BJ (cell line): ENCODE measurements at regions not wholly inside any gene's neighbourhood (a gene's known extent, or its start where the extent isn't known, plus 50 kb on each side); places are given as distances from the start of the nearest gene placed in this dataset.
A peak's percentile ranks its signal among the peaks of the same experiment; 100 is the strongest.

Experiments used
- CTCF ChIA-PET: fragments of 350-600 bp; formaldehyde crosslinking; extraction: SDS; loops from one replicate; lab custom pipeline; 2021; ENCODE audit warnings: antibody characterized with exemption, inconsistent platforms; lab: Yijun Ruan, JAX
- POLR2A ChIA-PET: fragments of 300-600 bp; sonication (Branson Sonifier 250); formaldehyde crosslinking; extraction: SDS; loops from one replicate; lab custom pipeline; 2021; ENCODE audit warnings: antibody characterized with exemption; lab: Charles Lee
- DNase-seq: peaks from one replicate; pipeline ENCODE4 v3.0.0-alpha.2; 2011; ENCODE audit warnings: low read depth
- H3K27me3 ChIP-seq: 2 replicates; pipeline ENCODE4 v1.6.0; 2011; ENCODE audit warnings: low read length; ENCODE audit not compliant: control insufficient read depth, insufficient read depth
- H3K36me3 ChIP-seq: 2 replicates; pipeline ENCODE4 v1.5.1; 2011; ENCODE audit warnings: low read length; ENCODE audit not compliant: control insufficient read depth, insufficient read depth
- H3K4me3 ChIP-seq: 2 replicates; pipeline ENCODE4 v1.5.1; 2011; ENCODE audit warnings: low read depth, mild to moderate bottlenecking, control low read depth, low read length
- TF ChIP-seq, protein P1 (sequence below): IDR thresholded peaks from 2 replicates; pipeline ENCODE4 v1.5.1; 2011; ENCODE audit warnings: low read depth, mild to moderate bottlenecking, control low read depth, inconsistent platforms, low read length, moderate library complexity; ENCODE audit not compliant: insufficient read depth

DNA sequence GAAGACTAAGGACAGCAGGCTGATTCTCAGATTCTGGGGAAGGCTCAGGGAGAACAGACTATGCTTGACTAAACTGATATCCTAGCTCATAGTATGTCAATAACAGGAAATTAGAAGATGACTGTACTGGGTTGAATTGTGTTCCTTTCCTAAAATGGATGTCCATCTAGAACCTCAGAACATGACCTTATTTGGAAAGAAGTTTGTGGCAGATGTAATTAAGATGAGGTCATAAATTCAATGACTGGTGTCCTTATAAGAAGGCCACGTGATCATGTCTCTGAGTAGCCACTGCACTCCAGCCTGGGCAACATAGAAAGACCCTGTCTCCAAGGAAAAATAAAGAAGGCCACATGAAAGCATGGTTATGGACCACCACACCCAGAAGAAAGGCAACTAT lies 113.9 kb upstream of the STMND1 start:
- Histone ChIP-seq H3K27me3 (no peaks in the 10 kb centered on the region), H3K36me3 (no peaks in the 10 kb centered on the region), H3K4me3 (no peak overlapping the region)
- CTCF ChIA-PET: interaction anchor here (0.9 to 5.6 kb wide), 3 partner anchors 10 to 44 kb away, joined by 3 to 29 read pairs (median 15); no protein-coding TSS in a partner anchor
- DNase-seq: no peak
- TF ChIP-seq, protein P1, sequence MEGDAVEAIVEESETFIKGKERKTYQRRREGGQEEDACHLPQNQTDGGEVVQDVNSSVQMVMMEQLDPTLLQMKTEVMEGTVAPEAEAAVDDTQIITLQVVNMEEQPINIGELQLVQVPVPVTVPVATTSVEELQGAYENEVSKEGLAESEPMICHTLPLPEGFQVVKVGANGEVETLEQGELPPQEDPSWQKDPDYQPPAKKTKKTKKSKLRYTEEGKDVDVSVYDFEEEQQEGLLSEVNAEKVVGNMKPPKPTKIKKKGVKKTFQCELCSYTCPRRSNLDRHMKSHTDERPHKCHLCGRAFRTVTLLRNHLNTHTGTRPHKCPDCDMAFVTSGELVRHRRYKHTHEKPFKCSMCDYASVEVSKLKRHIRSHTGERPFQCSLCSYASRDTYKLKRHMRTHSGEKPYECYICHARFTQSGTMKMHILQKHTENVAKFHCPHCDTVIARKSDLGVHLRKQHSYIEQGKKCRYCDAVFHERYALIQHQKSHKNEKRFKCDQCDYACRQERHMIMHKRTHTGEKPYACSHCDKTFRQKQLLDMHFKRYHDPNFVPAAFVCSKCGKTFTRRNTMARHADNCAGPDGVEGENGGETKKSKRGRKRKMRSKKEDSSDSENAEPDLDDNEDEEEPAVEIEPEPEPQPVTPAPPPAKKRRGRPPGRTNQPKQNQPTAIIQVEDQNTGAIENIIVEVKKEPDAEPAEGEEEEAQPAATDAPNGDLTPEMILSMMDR: no peak
- POLR2A ChIA-PET: no interaction called here

DNA sequence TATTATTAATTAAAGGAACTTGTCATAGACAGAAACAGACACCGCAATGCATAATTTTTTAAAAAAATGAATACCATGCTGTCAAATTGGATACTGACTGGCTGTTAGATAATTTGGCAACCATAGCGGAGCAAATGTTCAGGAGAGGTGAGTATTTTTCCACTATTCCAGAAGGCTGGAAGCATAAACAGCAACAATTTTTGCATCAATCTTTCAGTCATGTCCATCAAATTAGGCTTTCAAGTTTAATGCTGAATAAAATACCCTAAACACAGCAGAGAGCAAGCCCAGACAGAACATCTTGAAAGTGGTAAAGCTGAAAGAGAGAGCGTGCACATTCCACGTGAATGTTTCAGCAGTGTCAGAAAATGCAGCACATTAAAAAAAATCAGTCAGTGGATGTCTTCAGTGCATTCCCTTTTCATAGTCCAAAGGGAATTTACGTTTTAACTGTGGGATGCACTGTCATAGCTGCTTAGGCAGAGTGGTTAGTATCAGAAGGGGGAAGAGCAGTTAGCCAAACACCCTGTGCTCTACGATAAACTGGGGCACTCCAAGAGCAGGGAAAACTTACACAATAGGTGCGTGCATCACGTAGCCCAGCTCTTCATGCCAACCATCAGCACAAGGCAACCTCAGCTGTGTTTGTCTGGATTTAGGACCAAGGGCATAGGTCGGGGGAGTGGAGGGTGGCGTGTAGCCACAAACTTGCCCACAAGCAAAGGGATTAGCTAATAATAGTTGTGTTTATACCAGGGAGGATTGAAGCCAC lies 116.2 kb upstream of the STMND1 start:
- ChIA-PET POLR2A (interaction anchor here (0.7 kb wide), 1 partner anchor 35 kb away, joined by 3 read pairs; no protein-coding TSS in a partner anchor), CTCF (interaction anchor here (0.7 to 5.6 kb wide), 12 partner anchors 12 to 222 kb away, joined by 3 to 29 read pairs (median 4); no protein-coding TSS in a partner anchor)
- DNase-seq: peak; percentile 98
- Histone ChIP-seq H3K36me3 (no peaks in the 10 kb centered on the region), H3K4me3 (no peak overlapping the region), H3K27me3 (no peaks in the 10 kb centered on the region)
- TF ChIP-seq, protein P1: no peak

DNA sequence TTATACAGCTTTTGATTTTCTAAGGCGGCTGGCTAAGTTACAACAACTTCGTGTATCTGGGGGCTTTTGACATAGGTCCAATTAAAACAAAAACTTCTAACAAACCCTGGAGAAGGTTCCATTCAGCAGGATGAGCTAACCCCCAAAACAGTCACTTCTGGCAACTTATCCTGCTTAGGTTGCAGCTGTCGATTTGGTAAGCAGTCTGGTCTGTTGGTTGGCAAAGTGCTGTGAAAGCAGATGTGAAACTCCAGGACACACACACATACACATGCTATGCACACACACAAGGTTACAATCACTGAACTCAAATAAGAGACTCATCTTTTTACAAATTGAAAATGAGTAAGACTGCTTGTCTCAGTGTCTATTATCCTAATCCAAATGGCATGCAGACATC lies 119.0 kb upstream of the STMND1 start:
- CTCF ChIA-PET: interaction anchor here (0.9 to 5.6 kb wide), 7 partner anchors 10 to 478 kb away, joined by 3 to 29 read pairs (median 3); no protein-coding TSS in a partner anchor
- POLR2A ChIA-PET: interaction anchor here (0.6 kb wide), 1 partner anchor 30 kb away, joined by 6 read pairs; no protein-coding TSS in a partner anchor
- Histone ChIP-seq H3K4me3 (no peak overlapping the region), H3K36me3 (no peaks in the 10 kb centered on the region), H3K27me3 (no peaks in the 10 kb centered on the region; the same call in 1 of the 2 replicates)
- DNase-seq: peak; percentile 76
- TF ChIP-seq, protein P1: no peak

DNA sequence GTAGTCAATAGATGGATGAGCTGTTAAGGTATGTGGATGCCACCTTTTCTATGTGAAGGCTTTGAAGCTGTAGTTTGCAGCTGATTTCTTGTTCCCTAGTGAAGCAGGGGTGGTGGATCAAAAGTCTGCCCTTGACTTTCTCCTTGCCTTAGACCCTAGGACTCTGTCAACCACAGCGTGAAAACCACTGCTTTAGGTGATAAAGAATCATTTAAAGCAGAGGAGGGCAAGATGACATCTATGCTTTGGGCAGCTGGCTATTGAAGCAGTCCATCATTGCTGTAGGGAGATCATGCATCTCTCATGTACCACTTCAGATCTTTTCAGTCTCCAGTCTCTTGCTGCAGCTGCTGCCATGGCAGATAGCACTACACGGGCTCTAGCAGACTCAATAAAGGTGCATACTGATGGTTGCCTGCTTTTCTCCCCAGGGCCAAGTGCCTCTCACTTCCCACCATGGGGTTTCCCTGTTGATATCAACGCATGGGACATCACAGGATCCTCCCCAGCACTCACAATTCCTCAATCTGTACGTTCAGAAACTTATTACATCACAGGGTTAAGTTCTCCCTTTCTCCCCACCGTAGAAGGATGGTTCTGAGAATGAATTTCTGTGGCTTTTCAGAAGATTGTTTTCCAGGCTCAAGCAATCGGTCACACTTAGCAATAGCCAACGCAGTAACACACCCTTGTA lies 122.0 kb upstream of the STMND1 start:
- TF ChIP-seq, protein P1: no peak
- no peaks in the 10 kb centered on the region for H3K36me3 ChIP-seq
- no peak overlapping the region for H3K4me3 ChIP-seq
- POLR2A ChIA-PET: no interaction called here
- CTCF ChIA-PET: interaction anchor here (0.8 to 2.4 kb wide), 6 partner anchors 15 to 217 kb away, joined by 3 to 9 read pairs (median 4); no protein-coding TSS in a partner anchor
- H3K27me3 ChIP-seq: no peaks in the 10 kb centered on the region; the same call in 1 of the 2 replicates
- DNase-seq: no peak

DNA sequence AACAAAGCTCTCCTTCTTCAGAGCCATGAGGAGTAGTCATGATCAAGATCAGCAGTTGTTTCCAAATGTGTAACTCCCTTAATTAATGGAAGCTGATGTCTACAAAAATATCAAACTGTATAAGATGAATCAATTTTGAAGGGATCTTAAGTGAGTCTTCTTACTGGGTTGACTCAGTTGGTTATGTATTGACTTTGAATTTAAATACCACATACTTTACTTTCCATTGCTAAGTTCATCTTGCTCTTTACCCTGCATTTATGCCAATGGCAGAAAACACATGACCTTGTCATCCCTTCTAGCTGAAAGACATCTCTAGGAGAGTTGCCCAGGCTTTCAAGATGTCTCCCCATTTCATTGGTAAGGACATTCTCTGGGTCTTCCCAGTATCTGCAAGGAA lies 123.2 kb upstream of the STMND1 start:
- POLR2A ChIA-PET: no interaction called here
- no peak overlapping the region for H3K4me3 ChIP-seq
- CTCF ChIA-PET: interaction anchor here (1.2 to 2.4 kb wide), 4 partner anchors 14 to 215 kb away, joined by 3 to 9 read pairs (median 4); no protein-coding TSS in a partner anchor
- no peak for DNase-seq
- no peaks in the 10 kb centered on the region for H3K36me3 ChIP-seq
- TF ChIP-seq, protein P1: no peak
- H3K27me3 ChIP-seq: no peaks in the 10 kb centered on the region; the same call in 1 of the 2 replicates
